Vagina (tissue), 2 donors: ENCODE measurements at regions not wholly inside any gene's neighbourhood (a gene's known extent, or its start where the extent isn't known, plus 50 kb on each side); places are given as distances from the start of the nearest gene placed in this dataset.

Experiments used
- DNase-seq, 2 donors: peaks; one replicate each; pipeline ENCODE4 v3.0.0-alpha.2; 2017; ENCODE audit errors: extremely low spot score in 2 of 2
- H3K27ac ChIP-seq: fragments of 200-600 bp; sonication (generic); one replicate; pipeline ENCODE4 v1.5.1; 2019
- H3K27me3 ChIP-seq: fragments of 200-600 bp; sonication (generic); one replicate; pipeline ENCODE4 v1.5.1; 2019
- H3K36me3 ChIP-seq, 2 donors: fragments of 200-600 bp; sonication (generic); one replicate each; pipeline ENCODE4 v1.5.1; 2017 to 2019
- H3K4me1 ChIP-seq: fragments of 200-600 bp; sonication (generic); one replicate; pipeline ENCODE4 v1.5.1; 2019
- H3K4me3 ChIP-seq, 2 donors: fragments of 200-600 bp; sonication (generic); 1 replicate in 1 of 2; 2 replicates in 1 of 2; pipeline ENCODE4 v1.5.1; 2016 to 2019
- H3K9me3 ChIP-seq: fragments of 200-600 bp; sonication (generic); one replicate; pipeline ENCODE4 v1.5.1; 2019
- POLR2A ChIP-seq, 2 donors: fragments of 450-650 bp; IDR thresholded peaks; one replicate each; pipeline ENCODE4 v1.6.1; 2017; ENCODE audit warnings: antibody characterized with exemption in 2 of 2, mild to moderate bottlenecking in 2 of 2, moderate library complexity in 2 of 2
- POLR2AphosphoS5 ChIP-seq, 2 donors: sonication (generic); formaldehyde crosslinking; IDR thresholded peaks; one replicate each; pipeline ENCODE4 v1.9.0; 2017; ENCODE audit warnings: antibody characterized with exemption in 2 of 2, mild to moderate bottlenecking in 2 of 2, low read depth in 1 of 2; ENCODE audit not compliant: insufficient read depth in 1 of 2
- intact Hi-C: fragments of 100-400 bp; cut with DNase I; formaldehyde crosslinking; loops from one replicate; pipeline ENCODE4 v1.15.1; 2023
- TF ChIP-seq, protein P1 (sequence below), 3 experiments: fragments of 450-650 bp in 2 of 3; fragments of 200-600 bp in 1 of 3; sonication (generic) in 1 of 3; IDR thresholded peaks; one replicate each; pipeline ENCODE4 v1.5.1; 2017 to 2019; ENCODE audit warnings: antibody characterized with exemption in 3 of 3, mild to moderate bottlenecking in 2 of 3, moderate library complexity in 2 of 3

GRCh38 chr2:223230352-223230751, 178.4 kb downstream of the KCNE4 start:
- TF ChIP-seq, protein P1, sequence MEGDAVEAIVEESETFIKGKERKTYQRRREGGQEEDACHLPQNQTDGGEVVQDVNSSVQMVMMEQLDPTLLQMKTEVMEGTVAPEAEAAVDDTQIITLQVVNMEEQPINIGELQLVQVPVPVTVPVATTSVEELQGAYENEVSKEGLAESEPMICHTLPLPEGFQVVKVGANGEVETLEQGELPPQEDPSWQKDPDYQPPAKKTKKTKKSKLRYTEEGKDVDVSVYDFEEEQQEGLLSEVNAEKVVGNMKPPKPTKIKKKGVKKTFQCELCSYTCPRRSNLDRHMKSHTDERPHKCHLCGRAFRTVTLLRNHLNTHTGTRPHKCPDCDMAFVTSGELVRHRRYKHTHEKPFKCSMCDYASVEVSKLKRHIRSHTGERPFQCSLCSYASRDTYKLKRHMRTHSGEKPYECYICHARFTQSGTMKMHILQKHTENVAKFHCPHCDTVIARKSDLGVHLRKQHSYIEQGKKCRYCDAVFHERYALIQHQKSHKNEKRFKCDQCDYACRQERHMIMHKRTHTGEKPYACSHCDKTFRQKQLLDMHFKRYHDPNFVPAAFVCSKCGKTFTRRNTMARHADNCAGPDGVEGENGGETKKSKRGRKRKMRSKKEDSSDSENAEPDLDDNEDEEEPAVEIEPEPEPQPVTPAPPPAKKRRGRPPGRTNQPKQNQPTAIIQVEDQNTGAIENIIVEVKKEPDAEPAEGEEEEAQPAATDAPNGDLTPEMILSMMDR (IDR thresholded peaks at IDR 0.05) = no peak
- no peak for TF ChIP-seq POLR2A (IDR thresholded peaks at IDR 0.05)
- no peak for TF ChIP-seq POLR2AphosphoS5 (IDR thresholded peaks at IDR 0.05; ENCODE audit: insufficient read depth in 1 of 2, low read depth in 1 of 2)
- no peak for DNase-seq
- intact Hi-C loops = no loop called here

GRCh38 chr2:223232285-223232684, 180.3 kb downstream of the KCNE4 start:
- no peak overlapping the region for H3K27ac ChIP-seq
- DNase-seq = no peak
- no peaks in the 10 kb centered on the region for H3K4me1 ChIP-seq
- no peaks in the 10 kb centered on the region for H3K9me3 ChIP-seq
- TF ChIP-seq POLR2A (IDR thresholded peaks at IDR 0.05) (no peak), POLR2AphosphoS5 (IDR thresholded peaks at IDR 0.05; ENCODE audit: insufficient read depth in 1 of 2, low read depth in 1 of 2) (no peak)
- TF ChIP-seq, protein P1 (IDR thresholded peaks at IDR 0.05) = no peak
- H3K36me3 ChIP-seq = no peaks in the 10 kb centered on the region
- no peaks in the 10 kb centered on the region for H3K27me3 ChIP-seq
- intact Hi-C loops = no loop called here
- no peak overlapping the region for H3K4me3 ChIP-seq

More at GRCh38 chr2:223230352-223230751, 178.4 kb downstream of the KCNE4 start:
- H3K4me3 ChIP-seq = no peak overlapping the region
- no peak overlapping the region for H3K27ac ChIP-seq
- H3K27me3 ChIP-seq = no peaks in the 10 kb centered on the region
- H3K9me3 ChIP-seq = no peaks in the 10 kb centered on the region
- H3K4me1 ChIP-seq = no peaks in the 10 kb centered on the region
- no peaks in the 10 kb centered on the region for H3K36me3 ChIP-seq

DNA sequence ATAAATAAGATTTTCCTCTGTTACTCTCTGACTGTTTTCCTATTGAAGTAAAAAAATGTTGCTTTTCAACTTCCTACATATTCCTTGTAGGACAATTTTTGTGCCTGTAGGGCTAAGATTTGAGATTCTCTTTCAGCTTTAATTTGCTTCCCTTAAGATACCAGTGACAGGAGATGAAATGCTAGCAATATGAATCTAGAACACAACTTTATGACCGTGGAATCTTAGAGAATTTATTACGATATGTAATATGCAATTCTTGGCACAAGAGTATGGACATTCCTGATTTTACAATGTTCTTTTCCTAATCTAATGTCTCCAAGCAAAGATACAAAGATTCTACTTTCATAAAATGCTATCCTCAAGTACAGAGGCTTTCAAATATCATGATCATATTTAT, 180.9 kb downstream of the KCNE4 start:
- intact Hi-C loops = no loop called here
- Histone ChIP-seq H3K4me1 (no peaks in the 10 kb centered on the region), H3K27ac (no peak overlapping the region), H3K36me3 (no peaks in the 10 kb centered on the region), H3K4me3 (no peak overlapping the region), H3K27me3 (no peaks in the 10 kb centered on the region), H3K9me3 (no peaks in the 10 kb centered on the region)
- TF ChIP-seq POLR2AphosphoS5 (IDR thresholded peaks at IDR 0.05; ENCODE audit: insufficient read depth in 1 of 2, low read depth in 1 of 2) = no peak
- no peak for TF ChIP-seq POLR2A (IDR thresholded peaks at IDR 0.05)
- TF ChIP-seq, protein P1 (IDR thresholded peaks at IDR 0.05) = no peak
- DNase-seq = no peak

DNA sequence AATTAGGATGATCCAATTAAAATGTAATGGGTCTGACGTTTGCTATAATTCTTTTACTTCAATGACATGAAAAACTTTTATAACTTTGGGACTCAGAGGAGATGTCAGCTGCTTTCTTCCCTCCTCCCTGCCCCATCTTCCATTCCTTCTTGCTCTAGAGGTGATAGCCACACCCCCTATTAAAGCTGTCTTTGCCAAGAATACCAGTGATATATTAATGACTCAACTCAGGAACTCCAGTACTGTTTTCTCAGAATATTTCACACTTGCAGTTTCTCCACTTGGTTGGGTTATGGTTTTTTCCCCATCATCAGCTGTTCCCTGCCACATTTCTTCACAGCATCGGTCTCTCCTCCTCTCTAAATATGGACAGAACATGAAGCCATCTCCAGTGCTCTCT, 184.0 kb downstream of the KCNE4 start:
- no peak for DNase-seq
- intact Hi-C loops = no loop called here
- no peak for TF ChIP-seq POLR2AphosphoS5 (IDR thresholded peaks at IDR 0.05; ENCODE audit: insufficient read depth in 1 of 2, low read depth in 1 of 2)
- no peak overlapping the region for H3K27ac ChIP-seq
- no peaks in the 10 kb centered on the region for H3K27me3 ChIP-seq
- no peaks in the 10 kb centered on the region for H3K36me3 ChIP-seq
- no peak overlapping the region for H3K4me3 ChIP-seq
- no peaks in the 10 kb centered on the region for H3K9me3 ChIP-seq
- no peaks in the 10 kb centered on the region for H3K4me1 ChIP-seq

GRCh38 chr2:223238301-223238700, 186.3 kb downstream of the KCNE4 start:
- Histone ChIP-seq H3K27ac (no peak overlapping the region), H3K9me3 (no peaks in the 10 kb centered on the region), H3K4me3 (no peak overlapping the region), H3K27me3 (no peaks in the 10 kb centered on the region), H3K36me3 (no peaks in the 10 kb centered on the region), H3K4me1 (no peaks in the 10 kb centered on the region)
- intact Hi-C loops = no loop called here
- no peak for DNase-seq
- TF ChIP-seq POLR2A (IDR thresholded peaks at IDR 0.05) (no peak), POLR2AphosphoS5 (IDR thresholded peaks at IDR 0.05; ENCODE audit: insufficient read depth in 1 of 2, low read depth in 1 of 2) (no peak)
- TF ChIP-seq, protein P1 (IDR thresholded peaks at IDR 0.05) = no peak
